Type B pancreatic cell (in vitro differentiated cells): ENCODE measurements at regions not wholly inside any gene's neighbourhood (a gene's known extent, or its start where the extent isn't known, plus 50 kb on each side); places are given as distances from the start of the nearest gene placed in this dataset.

ENCODE experiments used
- DNase-seq: peaks from one replicate; pipeline ENCODE4 v3.0.0; 2021; ENCODE audit warnings: mixed read lengths; ENCODE audit not compliant: unreplicated experiment; ENCODE audit errors: extremely low spot score
- H3K27ac Mint-ChIP-seq: 2 replicates; pipeline ENCODE4 v1.8.0; 2021; ENCODE audit warnings: mild to moderate bottlenecking, mixed read lengths
- H3K27me3 Mint-ChIP-seq: 2 replicates; pipeline ENCODE4 v1.8.0; 2021; ENCODE audit warnings: mixed read lengths
- H3K36me3 Mint-ChIP-seq: 2 replicates; pipeline ENCODE4 v1.8.0; 2021; ENCODE audit warnings: mixed read lengths
- H3K4me1 Mint-ChIP-seq: one replicate; pipeline ENCODE4 v1.8.0; 2021; ENCODE audit warnings: mixed read lengths; ENCODE audit not compliant: unreplicated experiment
- H3K4me3 Mint-ChIP-seq: 2 replicates; pipeline ENCODE4 v1.8.0; 2021; ENCODE audit warnings: mild to moderate bottlenecking, mixed read lengths
- H3K9me3 Mint-ChIP-seq: 2 replicates; pipeline ENCODE4 v1.8.0; 2021; ENCODE audit warnings: mixed read lengths
- CTCF ChIP-seq: fragments of 200-600 bp; sonication (generic); conservative IDR thresholded peaks from 2 replicates; pipeline ENCODE4 v1.5.0; 2021; ENCODE audit warnings: antibody characterized with exemption, mild to moderate bottlenecking

- TF ChIP-seq CTCF: no peak
- Mint-ChIP-seq H3K4me1 (peaks cover 12% of the 10 kb centered on the region), H3K36me3 (no peaks in the 10 kb centered on the region), H3K27ac (no peak overlapping the region), H3K9me3 (no peaks in the 10 kb centered on the region), H3K4me3 (no peak overlapping the region), H3K27me3 (no peaks in the 10 kb centered on the region)
- DNase-seq: no peak
These were observed 578.3 kb downstream of the HAO1 start for GRCh38 chr20:7361931-7362330.

GRCh38 chr20:7362601-7363000 lies 577.7 kb downstream of the HAO1 start:
- no peak for TF ChIP-seq CTCF
- Mint-ChIP-seq H3K27me3 (no peaks in the 10 kb centered on the region), H3K27ac (no peak overlapping the region), H3K4me3 (no peak overlapping the region), H3K4me1 (peaks cover 12% of the 10 kb centered on the region), H3K36me3 (no peaks in the 10 kb centered on the region), H3K9me3 (no peaks in the 10 kb centered on the region)
- no peak for DNase-seq

GRCh38 chr20:7366189-7366588 lies 574.1 kb downstream of the HAO1 start:
- no peaks in the 10 kb centered on the region for H3K36me3 Mint-ChIP-seq
- no peak overlapping the region for H3K27ac Mint-ChIP-seq

GRCh38 chr20:7371518-7372163 lies 568.6 kb downstream of the HAO1 start:
- Mint-ChIP-seq H3K27ac (no peak overlapping the region), H3K36me3 (no peaks in the 10 kb centered on the region), H3K27me3 (peaks cover 3% of the 10 kb centered on the region), H3K4me3 (no peak overlapping the region), H3K4me1 (no peaks in the 10 kb centered on the region), H3K9me3 (no peaks in the 10 kb centered on the region)
- no peak for DNase-seq
- no peak for TF ChIP-seq CTCF

More at GRCh38 chr20:7366189-7366588, 574.1 kb downstream of the HAO1 start:
- no peak for TF ChIP-seq CTCF
- Mint-ChIP-seq H3K27me3 (peaks cover 3% of the 10 kb centered on the region), H3K9me3 (no peaks in the 10 kb centered on the region), H3K4me1 (peaks cover 6% of the 10 kb centered on the region), H3K4me3 (no peak overlapping the region)
- no peak for DNase-seq

- Mint-ChIP-seq H3K27ac (no peak overlapping the region), H3K9me3 (no peaks in the 10 kb centered on the region), H3K4me3 (no peak overlapping the region), H3K4me1 (no peaks in the 10 kb centered on the region), H3K36me3 (no peaks in the 10 kb centered on the region), H3K27me3 (no peaks in the 10 kb centered on the region)
- DNase-seq: no peak
- TF ChIP-seq CTCF: peak; percentile 83
These were observed 564.4 kb downstream of the HAO1 start for GRCh38 chr20:7375905-7376304.
